ENCODE measurements at regions not wholly inside any gene's neighbourhood (a gene's known extent, or its start where the extent isn't known, plus 50 kb on each side); places are given as distances from the start of the nearest gene placed in this dataset.

DNA sequence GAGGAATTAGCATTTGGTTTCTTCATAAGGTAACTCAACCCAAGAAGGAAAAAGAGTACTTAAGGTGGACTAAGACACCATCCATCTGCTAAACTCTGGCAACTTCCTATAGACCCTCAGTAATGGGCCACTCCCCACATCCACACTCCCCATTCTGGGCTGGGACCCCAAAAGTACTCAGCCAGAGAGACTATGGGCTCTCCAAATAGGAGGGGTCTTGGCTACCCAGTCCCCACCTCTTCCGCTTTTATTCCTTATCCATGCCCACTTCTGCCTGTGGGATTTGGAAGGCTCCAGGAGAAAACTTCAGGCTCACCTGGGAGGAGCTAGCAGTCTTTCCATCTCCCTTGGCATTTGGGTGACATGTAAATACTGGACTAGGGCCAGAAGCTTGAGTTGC, 164.5 kb upstream of the CCL2 start:
- ChIA-PET CTCF (ENCODE audit: low intra/inter-chr PET ratio, low total read pairs) (no interaction called here), POLR2A (no interaction called here)
- no peak overlapping the region for H3K4me2 ChIP-seq (ENCODE audit: low read depth, low read length)
- H3K36me3 ChIP-seq (replicated peaks in 1 of 2; ENCODE audit: control insufficient read depth in 1 of 2, insufficient read depth in 2 of 2, low read length in 2 of 2), result no peaks in the 10 kb centered on the region
- no peak overlapping the region for H3K9ac ChIP-seq (ENCODE audit: insufficient read depth, low read depth, low read length)
- in situ Hi-C loops (cut with HindIII; ENCODE audit: extremely low pct_ligation_motif_present, low pct_unique_long_range_greater_than_20kb), result no loop called here
- WGBS (ENCODE audit: low lambda C conversion rate), result 57% methylated on average over 1 of the region's 1 CpG
- H3K4me1 ChIP-seq (ENCODE audit: insufficient read depth, low read length), result no peaks in the 10 kb centered on the region
- H3K27me3 ChIP-seq (ENCODE audit: control insufficient read depth in 1 of 2, insufficient read depth in 2 of 2, low read length in 2 of 2), result no peaks in the 10 kb centered on the region
- H4K20me1 ChIP-seq (ENCODE audit: insufficient read depth, low read length), result no peaks in the 10 kb centered on the region
- intact Hi-C loops (cut with micrococcal nuclease; ENCODE audit: unreplicated experiment), result no loop called here
- BruUV-seq (replicated peaks), result no TSS peak
- no peak overlapping the region for H2AFZ ChIP-seq (ENCODE audit: low read length)
- TF ChIP-seq, protein P1, sequence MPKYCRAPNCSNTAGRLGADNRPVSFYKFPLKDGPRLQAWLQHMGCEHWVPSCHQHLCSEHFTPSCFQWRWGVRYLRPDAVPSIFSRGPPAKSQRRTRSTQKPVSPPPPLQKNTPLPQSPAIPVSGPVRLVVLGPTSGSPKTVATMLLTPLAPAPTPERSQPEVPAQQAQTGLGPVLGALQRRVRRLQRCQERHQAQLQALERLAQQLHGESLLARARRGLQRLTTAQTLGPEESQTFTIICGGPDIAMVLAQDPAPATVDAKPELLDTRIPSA (CRISPR knock-in tag; IDR thresholded peaks at IDR 0.05; ENCODE audit: borderline replicate concordance), result no peak
- TF ChIP-seq KLF15 (CRISPR knock-in tag; IDR thresholded peaks at IDR 0.05; ENCODE audit: borderline replicate concordance), result no peak
- TF ChIP-seq HNF4G (IDR thresholded peaks at IDR 0.05; ENCODE audit: borderline replicate concordance, low read depth, low read length), result no peak
- no peak for TF ChIP-seq HNF4G (CRISPR knock-in tag; IDR thresholded peaks at IDR 0.05; ENCODE audit: borderline replicate concordance, low read depth)
- no peak for TF ChIP-seq ZZZ3 (CRISPR knock-in tag; IDR thresholded peaks at IDR 0.05; ENCODE audit: borderline replicate concordance)
- no peak for TF ChIP-seq STAG1 (CRISPR knock-in tag; IDR thresholded peaks at IDR 0.05)
- TF ChIP-seq, protein P2, sequence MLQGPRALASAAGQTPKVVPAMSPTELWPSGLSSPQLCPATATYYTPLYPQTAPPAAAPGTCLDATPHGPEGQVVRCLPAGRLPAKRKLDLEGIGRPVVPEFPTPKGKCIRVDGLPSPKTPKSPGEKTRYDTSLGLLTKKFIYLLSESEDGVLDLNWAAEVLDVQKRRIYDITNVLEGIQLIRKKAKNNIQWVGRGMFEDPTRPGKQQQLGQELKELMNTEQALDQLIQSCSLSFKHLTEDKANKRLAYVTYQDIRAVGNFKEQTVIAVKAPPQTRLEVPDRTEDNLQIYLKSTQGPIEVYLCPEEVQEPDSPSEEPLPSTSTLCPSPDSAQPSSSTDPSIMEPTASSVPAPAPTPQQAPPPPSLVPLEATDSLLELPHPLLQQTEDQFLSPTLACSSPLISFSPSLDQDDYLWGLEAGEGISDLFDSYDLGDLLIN (CRISPR knock-in tag; IDR thresholded peaks at IDR 0.05; ENCODE audit: borderline replicate concordance), result no peak
- no peak for TF ChIP-seq DPF2 (CRISPR knock-in tag; IDR thresholded peaks at IDR 0.05; ENCODE audit: borderline replicate concordance, low read depth)
- TF ChIP-seq, protein P3, sequence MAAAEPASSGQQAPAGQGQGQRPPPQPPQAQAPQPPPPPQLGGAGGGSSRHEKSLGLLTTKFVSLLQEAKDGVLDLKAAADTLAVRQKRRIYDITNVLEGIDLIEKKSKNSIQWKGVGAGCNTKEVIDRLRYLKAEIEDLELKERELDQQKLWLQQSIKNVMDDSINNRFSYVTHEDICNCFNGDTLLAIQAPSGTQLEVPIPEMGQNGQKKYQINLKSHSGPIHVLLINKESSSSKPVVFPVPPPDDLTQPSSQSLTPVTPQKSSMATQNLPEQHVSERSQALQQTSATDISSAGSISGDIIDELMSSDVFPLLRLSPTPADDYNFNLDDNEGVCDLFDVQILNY (CRISPR knock-in tag; conservative IDR thresholded peaks at IDR 0.05), result no peak
- TF ChIP-seq ZNF615 (CRISPR knock-in tag; IDR thresholded peaks at IDR 0.05; ENCODE audit: borderline replicate concordance), result no peak
- no peak for TF ChIP-seq ZNF550 (CRISPR knock-in tag; IDR thresholded peaks at IDR 0.05; ENCODE audit: borderline replicate concordance)
- no peak for TF ChIP-seq ZNF430 (CRISPR knock-in tag; IDR thresholded peaks at IDR 0.05)
- TF ChIP-seq ZNF737 (CRISPR knock-in tag; IDR thresholded peaks at IDR 0.05; ENCODE audit: borderline replicate concordance), result no peak
- no peak for TF ChIP-seq MXI1 (IDR thresholded peaks at IDR 0.05; ENCODE audit: borderline replicate concordance, low read depth, low read length)
- ATAC-seq (no peak), DNase-seq (ENCODE audit: low spot score) (no peak), FAIRE-seq (no peak)
- peaks cover 49% of the 10 kb centered on the region for H3K9me3 ChIP-seq (ENCODE audit: low read length)
- no peak overlapping the region for H3K4me3 ChIP-seq (replicated peaks in 1 of 3; ENCODE audit: insufficient read depth in 1 of 3, low read depth in 2 of 3, low read length in 3 of 3)
- H3K79me2 ChIP-seq (ENCODE audit: insufficient read depth, low read length), result no peaks in the 10 kb centered on the region
- H3K27ac ChIP-seq (ENCODE audit: extremely low read length, insufficient read depth, low read length), result no peak overlapping the region

All from HepG2 (cell line).